ENCODE measurements at regions not wholly inside any gene's neighbourhood (a gene's known extent, or its start where the extent isn't known, plus 50 kb on each side); places are given as distances from the start of the nearest gene placed in this dataset.
"Not testable (repeated sequence)": the region's sequence is repeated elsewhere in the genome, so short reads cannot be mapped to it uniquely, and the experiment has no call there.

DNA sequence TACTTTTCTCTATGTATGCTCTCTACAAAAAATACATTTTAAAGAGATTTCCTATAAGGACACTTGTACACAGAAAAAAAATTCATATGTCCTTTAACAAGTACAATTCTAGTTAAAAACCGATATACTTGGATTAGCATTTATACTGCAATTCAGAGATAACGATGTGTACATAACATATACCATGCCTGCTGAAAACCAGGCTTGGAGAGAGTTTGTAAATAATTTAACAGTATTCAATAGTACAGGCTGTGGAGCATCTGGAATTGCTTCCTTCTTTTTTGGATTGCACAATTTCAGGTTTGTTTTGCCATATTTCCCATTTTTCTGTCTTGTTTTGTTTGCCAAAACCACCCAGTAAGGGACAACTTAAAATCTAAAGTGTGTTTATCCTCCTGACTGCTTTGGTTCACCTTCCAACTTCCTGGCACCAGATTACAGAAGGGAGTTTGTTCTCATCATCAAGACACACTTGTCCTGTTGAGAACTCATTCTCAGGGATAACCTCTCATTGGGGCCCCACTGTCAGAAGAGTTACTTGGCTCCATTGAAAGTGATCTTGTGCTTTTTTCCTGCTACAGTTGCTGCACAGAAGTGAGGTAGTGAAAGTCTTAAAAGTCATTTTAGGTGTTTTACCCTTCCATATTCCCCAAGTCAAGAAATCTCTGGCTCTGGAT, 1526.7 kb downstream of the KHDRBS2 start:
- H3K36me3 ChIP-seq (ENCODE audit: control insufficient read depth in 1 of 2, insufficient read depth in 2 of 2, low read length in 2 of 2); POLR2A ChIA-PET; H3K9me2 ChIP-seq (ENCODE audit: insufficient read depth); H3K9ac ChIP-seq (ENCODE audit: low read length); H4K20me1 ChIP-seq (ENCODE audit: insufficient read depth); RAD21 ChIA-PET (ENCODE audit: low non-redundant PET in 1 of 2, low total read pairs in 2 of 2, uncharacterized antibody in 2 of 2, unreplicated experiment in 2 of 2); CTCF ChIA-PET; H3K4me1 ChIP-seq (ENCODE audit: control insufficient read depth in 1 of 2, insufficient read depth in 2 of 2, low read length in 2 of 2); H3K27me3 ChIP-seq (ENCODE audit: insufficient read depth, low read length); H2AFZ ChIP-seq (ENCODE audit: low read depth, low read length, poor library complexity, severe bottlenecking); H3K4me3 ChIP-seq (replicated peaks in 1 of 2; ENCODE audit: low read depth in 1 of 2, low read length in 2 of 2); DNase-seq (ENCODE audit: low read depth, low spot score); BruUV-seq (replicated peaks); H3K79me2 ChIP-seq (ENCODE audit: insufficient read depth, low read length); ATAC-seq; H3K4me2 ChIP-seq (ENCODE audit: low read length); H3K9me3 ChIP-seq (ENCODE audit: control insufficient read depth in 1 of 2, insufficient read depth in 1 of 2, low read depth in 1 of 2, low read length in 2 of 2); H3K27ac ChIP-seq (ENCODE audit: low read depth, low read length); intact Hi-C loops (cut with micrococcal nuclease): not testable (repeated sequence)

DNA sequence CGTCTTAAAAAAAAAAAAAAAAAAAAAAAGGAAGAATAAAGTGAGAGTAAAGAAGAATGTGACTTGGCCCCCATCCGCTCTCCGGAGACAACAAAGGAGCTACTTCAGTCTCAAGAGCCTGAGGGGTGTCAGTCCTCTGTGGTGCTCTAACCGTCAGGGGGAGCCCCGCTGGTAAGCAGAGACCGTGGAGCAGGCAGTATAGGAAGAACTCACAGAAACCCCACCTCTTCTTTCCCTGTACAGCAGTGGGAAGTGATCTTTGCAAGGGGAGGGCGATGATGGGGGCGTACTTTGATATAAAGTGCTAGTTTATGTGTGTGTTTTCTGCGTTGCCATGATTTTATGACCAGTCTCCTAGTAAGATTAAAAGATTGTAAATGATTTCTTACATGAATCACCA, 1527.3 kb downstream of the KHDRBS2 start:
- H3K79me2 ChIP-seq (ENCODE audit: insufficient read depth, low read length); H3K9ac ChIP-seq (ENCODE audit: low read length); H2AFZ ChIP-seq (ENCODE audit: low read depth, low read length, poor library complexity, severe bottlenecking); H3K27ac ChIP-seq (ENCODE audit: low read depth, low read length); POLR2A ChIA-PET; DNase-seq (ENCODE audit: low read depth, low spot score); H4K20me1 ChIP-seq (ENCODE audit: insufficient read depth); H3K27me3 ChIP-seq (ENCODE audit: insufficient read depth, low read length); RAD21 ChIA-PET (ENCODE audit: low non-redundant PET in 1 of 2, low total read pairs in 2 of 2, uncharacterized antibody in 2 of 2, unreplicated experiment in 2 of 2); BruUV-seq (replicated peaks); H3K9me3 ChIP-seq (ENCODE audit: control insufficient read depth in 1 of 2, insufficient read depth in 1 of 2, low read depth in 1 of 2, low read length in 2 of 2); H3K4me1 ChIP-seq (ENCODE audit: control insufficient read depth in 1 of 2, insufficient read depth in 2 of 2, low read length in 2 of 2); ATAC-seq; H3K4me2 ChIP-seq (ENCODE audit: low read length); H3K4me3 ChIP-seq (replicated peaks in 1 of 2; ENCODE audit: low read depth in 1 of 2, low read length in 2 of 2); H3K9me2 ChIP-seq (ENCODE audit: insufficient read depth); intact Hi-C loops (cut with micrococcal nuclease); CTCF ChIA-PET; H3K36me3 ChIP-seq (ENCODE audit: control insufficient read depth in 1 of 2, insufficient read depth in 2 of 2, low read length in 2 of 2): not testable (repeated sequence)

DNA sequence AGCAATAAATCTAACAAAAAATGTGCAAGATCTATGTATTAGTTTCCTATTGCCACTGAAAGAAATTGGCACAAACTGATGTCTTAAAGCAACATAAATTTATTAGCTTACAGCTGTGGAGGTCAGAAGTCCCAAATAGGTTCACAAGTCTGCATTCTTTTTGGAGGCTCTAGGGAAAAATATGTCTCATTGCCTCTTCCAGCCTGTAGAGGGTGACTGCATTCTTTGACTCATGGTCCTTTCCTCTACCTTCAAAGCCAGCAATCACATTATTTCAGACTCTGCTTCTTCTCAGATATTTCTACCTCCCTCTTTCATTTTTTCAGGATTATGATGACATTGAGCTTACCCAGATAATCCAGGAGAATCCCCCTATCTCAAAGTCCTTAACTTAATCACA, 1531.1 kb downstream of the KHDRBS2 start:
- no TSS peak for BruUV-seq (replicated peaks)
- CTCF ChIA-PET, result no interaction called here
- TF ChIP-seq SP1 (IDR thresholded peaks at IDR 0.05; ENCODE audit: low read depth) (no peak), POLR2A (IDR thresholded peaks at IDR 0.05; ENCODE audit: borderline replicate concordance, extremely low read depth, insufficient read depth, insufficient read length) (no peak), EZH2phosphoT487 (IDR thresholded peaks at IDR 0.05; ENCODE audit: borderline replicate concordance) (no peak), RAD21 (IDR thresholded peaks at IDR 0.05; ENCODE audit: low read depth) (no peak), EGR1 (IDR thresholded peaks at IDR 0.05; ENCODE audit: low read depth) (no peak), ZNF274 (IDR thresholded peaks at IDR 0.05; ENCODE audit: low read depth, low read length) (no peak), POLR2AphosphoS5 (IDR thresholded peaks at IDR 0.05; ENCODE audit: low read depth, low read length) (no peak), YY1 (IDR thresholded peaks at IDR 0.05; ENCODE audit: extremely low read depth, insufficient replicate concordance, low read depth, low read length) (no peak)
- TF ChIP-seq, protein P1, sequence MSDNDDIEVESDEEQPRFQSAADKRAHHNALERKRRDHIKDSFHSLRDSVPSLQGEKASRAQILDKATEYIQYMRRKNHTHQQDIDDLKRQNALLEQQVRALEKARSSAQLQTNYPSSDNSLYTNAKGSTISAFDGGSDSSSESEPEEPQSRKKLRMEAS (IDR thresholded peaks at IDR 0.05), result no peak
- TF ChIP-seq, protein P2, sequence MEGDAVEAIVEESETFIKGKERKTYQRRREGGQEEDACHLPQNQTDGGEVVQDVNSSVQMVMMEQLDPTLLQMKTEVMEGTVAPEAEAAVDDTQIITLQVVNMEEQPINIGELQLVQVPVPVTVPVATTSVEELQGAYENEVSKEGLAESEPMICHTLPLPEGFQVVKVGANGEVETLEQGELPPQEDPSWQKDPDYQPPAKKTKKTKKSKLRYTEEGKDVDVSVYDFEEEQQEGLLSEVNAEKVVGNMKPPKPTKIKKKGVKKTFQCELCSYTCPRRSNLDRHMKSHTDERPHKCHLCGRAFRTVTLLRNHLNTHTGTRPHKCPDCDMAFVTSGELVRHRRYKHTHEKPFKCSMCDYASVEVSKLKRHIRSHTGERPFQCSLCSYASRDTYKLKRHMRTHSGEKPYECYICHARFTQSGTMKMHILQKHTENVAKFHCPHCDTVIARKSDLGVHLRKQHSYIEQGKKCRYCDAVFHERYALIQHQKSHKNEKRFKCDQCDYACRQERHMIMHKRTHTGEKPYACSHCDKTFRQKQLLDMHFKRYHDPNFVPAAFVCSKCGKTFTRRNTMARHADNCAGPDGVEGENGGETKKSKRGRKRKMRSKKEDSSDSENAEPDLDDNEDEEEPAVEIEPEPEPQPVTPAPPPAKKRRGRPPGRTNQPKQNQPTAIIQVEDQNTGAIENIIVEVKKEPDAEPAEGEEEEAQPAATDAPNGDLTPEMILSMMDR (IDR thresholded peaks at IDR 0.05 in 2 of 3, conservative IDR thresholded peaks at IDR 0.05 in 1 of 3; ENCODE audit: borderline replicate concordance in 1 of 3, insufficient read depth in 1 of 3, low read depth in 2 of 3, low read length in 2 of 3), result no peak

More for the DNA sequence above, 1531.1 kb downstream of the KHDRBS2 start:
- Histone ChIP-seq H3K9me3 (ENCODE audit: control insufficient read depth in 1 of 2, insufficient read depth in 1 of 2, low read depth in 1 of 2, low read length in 2 of 2) (no peaks in the 10 kb centered on the region), H3K4me3 (replicated peaks in 1 of 2; ENCODE audit: low read depth in 1 of 2, low read length in 2 of 2) (no peak overlapping the region), H3K9me2 (ENCODE audit: insufficient read depth) (no peaks in the 10 kb centered on the region), H2AFZ (ENCODE audit: low read depth, low read length, poor library complexity, severe bottlenecking) (no peak overlapping the region), H3K4me2 (ENCODE audit: low read length) (no peak overlapping the region), H3K9ac (ENCODE audit: low read length) (no peak overlapping the region), H3K27me3 (ENCODE audit: insufficient read depth, low read length) (no peaks in the 10 kb centered on the region), H3K27ac (ENCODE audit: low read depth, low read length) (no peak overlapping the region), H4K20me1 (ENCODE audit: insufficient read depth) (no peaks in the 10 kb centered on the region), H3K36me3 (ENCODE audit: control insufficient read depth in 1 of 2, insufficient read depth in 2 of 2, low read length in 2 of 2) (no peaks in the 10 kb centered on the region), H3K79me2 (ENCODE audit: insufficient read depth, low read length) (no peaks in the 10 kb centered on the region), H3K4me1 (ENCODE audit: control insufficient read depth in 1 of 2, insufficient read depth in 2 of 2, low read length in 2 of 2) (no peaks in the 10 kb centered on the region)
- RAD21 ChIA-PET (ENCODE audit: low non-redundant PET in 1 of 2, low total read pairs in 2 of 2, uncharacterized antibody in 2 of 2, unreplicated experiment in 2 of 2), result no interaction called here
- DNase-seq (ENCODE audit: low read depth, low spot score), result no peak
- no peak for ATAC-seq
- POLR2A ChIA-PET, result no interaction called here
- intact Hi-C loops (cut with micrococcal nuclease), result no loop called here

Measured in HCT116 (cell line).